ENCODE measurements at regions not wholly inside any gene's neighbourhood (a gene's known extent, or its start where the extent isn't known, plus 50 kb on each side); places are given as distances from the start of the nearest gene placed in this dataset.
A peak's percentile ranks its signal among the peaks of the same experiment; 100 is the strongest.

- no peak for DNase-seq
Observed at GRCh38 chr2:220458051-220458450, 830.6 kb downstream of the SLC4A3 start.

GRCh38 chr2:220460257-220460985, 833.0 kb downstream of the SLC4A3 start:
- DNase-seq, result peak; percentile 27

GRCh38 chr2:220463876-220464275, 836.4 kb downstream of the SLC4A3 start:
- DNase-seq, result no peak

- peak; percentile 2 for DNase-seq
Observed at GRCh38 chr2:220465700-220466099, 838.3 kb downstream of the SLC4A3 start.

- no peak for DNase-seq
Observed at GRCh38 chr2:220466251-220466691, 838.8 kb downstream of the SLC4A3 start.

GRCh38 chr2:220469201-220469600, 841.8 kb downstream of the SLC4A3 start:
- peak; percentile 19 for DNase-seq

- no peak for DNase-seq
Observed at GRCh38 chr2:220473611-220474010, 846.2 kb downstream of the SLC4A3 start.

GRCh38 chr2:220476877-220477276, 849.4 kb downstream of the SLC4A3 start:
- DNase-seq, result no peak

GRCh38 chr2:220478305-220479058, 851.1 kb downstream of the SLC4A3 start:
- no peak for DNase-seq

GRCh38 chr2:220482716-220483115, 855.3 kb downstream of the SLC4A3 start:
- DNase-seq, result no peak

- DNase-seq, result peak; percentile 3
Observed at GRCh38 chr2:220489121-220489520, 861.7 kb downstream of the SLC4A3 start.

GRCh38 chr2:220491670-220492069, 864.2 kb downstream of the SLC4A3 start:
- DNase-seq, result peak; percentile 5

- DNase-seq, result no peak
Observed at GRCh38 chr2:220493871-220494525, 866.6 kb downstream of the SLC4A3 start.

- DNase-seq, result peak; percentile 4
Observed at GRCh38 chr2:220496513-220496912, 869.1 kb downstream of the SLC4A3 start.

- peak; percentile 48 for DNase-seq
Observed at GRCh38 chr2:220499225-220499624, 871.8 kb downstream of the SLC4A3 start.

- no peak for DNase-seq
Observed at GRCh38 chr2:220502539-220502938, 875.1 kb downstream of the SLC4A3 start.

GRCh38 chr2:220503431-220503830, 876.0 kb downstream of the SLC4A3 start:
- peak; percentile 26 for DNase-seq

- DNase-seq, result peak; percentile 93
Observed at GRCh38 chr2:220504938-220505503, 877.6 kb downstream of the SLC4A3 start.

- no peak for DNase-seq
Observed at GRCh38 chr2:220506466-220506865, 879.0 kb downstream of the SLC4A3 start.

GRCh38 chr2:220509096-220509757, 881.8 kb downstream of the SLC4A3 start:
- peak; percentile 11 for DNase-seq

GRCh38 chr2:220509966-220510365, 882.5 kb downstream of the SLC4A3 start:
- peak; percentile 9 for DNase-seq

- no peak for DNase-seq
Observed at GRCh38 chr2:220510668-220511067, 883.2 kb downstream of the SLC4A3 start.

- DNase-seq, result no peak
Observed at GRCh38 chr2:220512419-220512818, 885.0 kb downstream of the SLC4A3 start.
